ENCODE measurements at regions not wholly inside any gene's neighbourhood (a gene's known extent, or its start where the extent isn't known, plus 50 kb on each side); places are given as distances from the start of the nearest gene placed in this dataset.

- DNase-seq (ENCODE audit: low read depth) = no peak
- TF ChIP-seq CTCF (conservative IDR thresholded peaks at IDR 0.05; ENCODE audit: control insufficient read depth, insufficient read depth, low read depth, low read length) = no peak
- H3K4me3 ChIP-seq (ENCODE audit: control insufficient read depth, low read depth, low read length) = no peak overlapping the region
Observed at GRCh38 chr16:51722467-51722866, 571.4 kb upstream of the SALL1 start.

- no peak for DNase-seq (ENCODE audit: low read depth)
- H3K4me3 ChIP-seq (ENCODE audit: control insufficient read depth, low read depth, low read length) = no peak overlapping the region
- no peak for TF ChIP-seq CTCF (conservative IDR thresholded peaks at IDR 0.05; ENCODE audit: control insufficient read depth, insufficient read depth, low read depth, low read length)
Observed at GRCh38 chr16:51719376-51719775, 568.3 kb upstream of the SALL1 start.

GRCh38 chr16:51716195-51716594 is 565.1 kb upstream of the SALL1 start:
- TF ChIP-seq CTCF (conservative IDR thresholded peaks at IDR 0.05; ENCODE audit: control insufficient read depth, insufficient read depth, low read depth, low read length) = no peak
- no peak overlapping the region for H3K4me3 ChIP-seq (ENCODE audit: control insufficient read depth, low read depth, low read length)
- no peak for DNase-seq (ENCODE audit: low read depth)

- no peak for TF ChIP-seq CTCF (conservative IDR thresholded peaks at IDR 0.05; ENCODE audit: control insufficient read depth, insufficient read depth, low read depth, low read length)
- DNase-seq (ENCODE audit: low read depth) = no peak
- no peak overlapping the region for H3K4me3 ChIP-seq (ENCODE audit: control insufficient read depth, low read depth, low read length)
Observed at GRCh38 chr16:51713502-51713901, 562.4 kb upstream of the SALL1 start.

GRCh38 chr16:51710905-51711563 is 560.0 kb upstream of the SALL1 start:
- TF ChIP-seq CTCF (conservative IDR thresholded peaks at IDR 0.05; ENCODE audit: control insufficient read depth, insufficient read depth, low read depth, low read length) = no peak
- H3K4me3 ChIP-seq (ENCODE audit: control insufficient read depth, low read depth, low read length) = no peak overlapping the region
- DNase-seq (ENCODE audit: low read depth) = no peak

GRCh38 chr16:51710186-51710585 is 559.1 kb upstream of the SALL1 start:
- no peak for TF ChIP-seq CTCF (conservative IDR thresholded peaks at IDR 0.05; ENCODE audit: control insufficient read depth, insufficient read depth, low read depth, low read length)
- no peak overlapping the region for H3K4me3 ChIP-seq (ENCODE audit: control insufficient read depth, low read depth, low read length)
- DNase-seq (ENCODE audit: low read depth) = no peak

- H3K4me3 ChIP-seq (ENCODE audit: control insufficient read depth, low read depth, low read length) = no peak overlapping the region
- no peak for TF ChIP-seq CTCF (conservative IDR thresholded peaks at IDR 0.05; ENCODE audit: control insufficient read depth, insufficient read depth, low read depth, low read length)
- DNase-seq (ENCODE audit: low read depth) = no peak
Observed at GRCh38 chr16:51708861-51709260, 557.8 kb upstream of the SALL1 start.
